COLO668 (cell line): ENCODE measurements at regions not wholly inside any gene's neighbourhood (a gene's known extent, or its start where the extent isn't known, plus 50 kb on each side); places are given as distances from the start of the nearest gene placed in this dataset.
"Not testable (repeated sequence)": the region's sequence is repeated elsewhere in the genome, so short reads cannot be mapped to it uniquely, and the experiment has no call there.

ENCODE experiments used
- DNase-seq: peaks from one replicate; lab custom pipeline; 2025; ENCODE audit not compliant: unreplicated experiment; lab: John Stamatoyannopoulos, UW

GRCh38 chr9:7315746-7316145, 483.8 kb downstream of the DMAC1 start:
- no peak for DNase-seq

- no peak for DNase-seq
These were observed 484.5 kb downstream of the DMAC1 start for GRCh38 chr9:7315116-7315515.

GRCh38 chr9:7313389-7313788, 486.2 kb downstream of the DMAC1 start:
- no peak for DNase-seq

DNA sequence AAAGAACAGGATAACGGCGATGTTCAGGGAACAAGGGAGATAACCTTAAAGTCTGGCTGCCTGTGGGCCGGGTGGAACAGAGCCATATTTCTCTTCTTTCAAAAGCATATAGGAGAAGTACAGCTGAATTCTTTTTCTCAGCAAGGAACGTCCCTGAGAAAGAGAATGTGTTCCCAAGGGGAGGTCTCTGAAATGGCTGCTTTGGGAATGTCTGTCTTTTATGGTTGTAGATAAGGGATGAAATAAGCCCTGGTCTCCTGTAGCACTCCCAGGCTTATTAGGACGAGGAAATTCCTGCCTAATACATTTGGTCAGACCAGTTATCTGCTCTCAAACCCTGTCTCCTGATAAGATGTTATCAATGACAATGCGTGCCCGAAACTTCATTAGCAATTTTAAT, 490.5 kb downstream of the DMAC1 start:
- DNase-seq, result not testable (repeated sequence)

- DNase-seq, result no peak
These were observed 493.9 kb downstream of the DMAC1 start for GRCh38 chr9:7305677-7306076.

DNA sequence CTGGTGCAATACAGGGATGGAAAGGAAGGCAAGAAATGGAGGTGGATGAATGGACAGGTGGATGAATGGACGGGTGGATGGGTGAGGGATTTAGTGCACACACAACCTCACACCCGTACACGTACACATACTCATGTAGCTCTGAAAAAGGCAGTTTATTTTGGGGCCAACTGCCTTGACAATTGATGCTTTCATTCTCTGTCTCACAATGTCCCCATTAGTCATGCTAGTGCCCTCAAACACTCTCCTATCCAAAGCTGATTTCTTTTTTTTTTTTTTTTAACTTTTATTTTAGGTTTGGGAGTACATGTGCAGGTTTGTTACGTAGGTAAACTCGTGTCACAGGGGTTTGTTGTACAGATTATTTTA, 495.0 kb downstream of the DMAC1 start:
- DNase-seq, result no peak

DNA sequence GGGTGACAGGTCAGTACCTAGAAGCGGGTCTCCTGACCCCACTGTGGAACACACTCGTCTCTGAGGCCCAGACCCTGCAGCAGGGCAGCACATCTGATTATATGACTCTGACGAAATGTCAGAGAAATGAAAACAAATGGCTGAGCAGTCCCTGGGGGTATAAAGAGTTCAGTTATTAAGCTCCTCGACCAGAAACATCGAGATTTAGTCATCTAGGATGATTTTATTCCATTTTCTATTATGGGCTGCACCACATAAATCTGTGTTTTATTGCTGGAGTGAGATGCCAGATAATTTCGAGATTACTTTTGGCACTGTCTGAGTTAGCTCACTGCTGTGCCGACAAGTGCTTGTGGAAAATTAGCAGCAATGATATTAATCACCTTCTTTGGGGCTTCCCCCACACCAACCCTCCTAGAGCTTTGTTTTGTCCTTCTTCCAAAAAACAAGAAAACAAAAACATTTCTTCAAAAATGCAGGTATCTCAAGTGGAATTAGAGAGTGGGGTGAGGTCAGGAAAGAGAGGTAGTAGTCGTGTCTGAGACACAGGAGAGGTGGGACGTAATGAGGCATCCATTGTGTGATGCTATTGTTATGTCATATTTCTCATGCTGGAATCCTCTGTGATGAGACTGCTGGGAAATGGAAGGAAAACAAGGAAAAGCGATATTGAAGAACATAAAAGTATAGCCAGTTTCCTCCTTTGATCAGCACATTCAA, 495.5 kb downstream of the DMAC1 start:
- DNase-seq, result no peak

DNA sequence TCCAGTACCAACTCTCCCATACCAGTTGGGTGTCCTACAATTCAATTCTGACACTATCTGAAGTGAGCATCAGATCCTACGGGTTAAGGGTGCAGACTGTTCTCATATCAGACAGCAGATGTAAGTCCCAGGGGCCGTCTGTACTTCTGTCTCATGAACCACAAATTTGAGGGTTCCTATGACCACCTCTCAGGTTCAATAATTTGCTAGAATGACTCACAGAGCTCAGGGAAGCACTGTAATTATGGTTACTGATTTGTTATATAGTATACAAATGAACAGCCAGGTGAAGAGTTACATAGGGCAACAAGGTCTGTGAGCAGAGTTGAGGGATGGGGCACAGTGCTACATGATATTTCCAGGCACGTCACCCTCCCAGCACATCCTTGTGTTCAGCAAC, 499.1 kb downstream of the DMAC1 start:
- no peak for DNase-seq

- no peak for DNase-seq
These were observed 501.5 kb downstream of the DMAC1 start for GRCh38 chr9:7298123-7298522.

GRCh38 chr9:7297521-7297920, 502.1 kb downstream of the DMAC1 start:
- DNase-seq, result no peak

GRCh38 chr9:7293091-7293490, 506.5 kb downstream of the DMAC1 start:
- no peak for DNase-seq

- DNase-seq, result no peak
These were observed 509.8 kb downstream of the DMAC1 start for GRCh38 chr9:7289773-7290172.

DNA sequence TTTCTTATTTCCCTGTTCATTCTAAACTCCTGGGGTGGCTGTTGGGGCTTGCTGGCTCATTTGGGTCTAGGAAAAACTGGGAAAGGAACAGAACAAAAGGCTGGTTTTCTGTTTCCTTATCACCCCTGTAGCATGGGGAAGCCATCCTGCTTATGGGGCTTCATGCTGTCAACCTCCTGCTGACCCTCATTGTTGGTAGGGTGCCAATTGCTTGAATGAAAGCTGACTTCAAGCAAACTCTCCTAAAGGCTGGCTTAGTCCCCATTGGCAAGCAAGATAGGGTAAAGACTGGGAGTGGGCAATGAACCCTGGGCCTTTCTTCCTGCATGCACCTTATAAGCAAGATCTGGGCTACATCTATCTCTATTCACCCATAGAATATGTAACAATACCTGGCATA, 511.6 kb downstream of the DMAC1 start:
- DNase-seq, result no peak

DNA sequence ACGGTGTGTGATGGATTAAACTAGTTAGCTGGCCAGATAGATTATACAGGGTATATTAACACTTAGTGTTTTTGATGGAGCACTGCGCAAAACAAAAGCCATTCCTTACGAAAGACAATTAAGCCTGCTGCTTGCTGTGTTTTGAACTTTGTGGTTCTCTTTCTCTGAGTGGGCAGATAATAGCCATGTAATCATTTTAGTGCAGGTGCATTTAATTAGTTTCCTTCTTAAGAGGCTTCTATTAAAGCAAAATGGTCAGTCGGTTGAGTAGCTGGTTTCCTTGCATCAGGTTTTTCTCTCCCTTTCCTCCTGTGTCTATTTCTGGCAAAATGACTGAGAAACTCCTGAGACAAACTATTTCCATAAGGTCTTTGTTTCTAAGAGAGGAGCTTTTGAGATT, 512.5 kb downstream of the DMAC1 start:
- no peak for DNase-seq

DNA sequence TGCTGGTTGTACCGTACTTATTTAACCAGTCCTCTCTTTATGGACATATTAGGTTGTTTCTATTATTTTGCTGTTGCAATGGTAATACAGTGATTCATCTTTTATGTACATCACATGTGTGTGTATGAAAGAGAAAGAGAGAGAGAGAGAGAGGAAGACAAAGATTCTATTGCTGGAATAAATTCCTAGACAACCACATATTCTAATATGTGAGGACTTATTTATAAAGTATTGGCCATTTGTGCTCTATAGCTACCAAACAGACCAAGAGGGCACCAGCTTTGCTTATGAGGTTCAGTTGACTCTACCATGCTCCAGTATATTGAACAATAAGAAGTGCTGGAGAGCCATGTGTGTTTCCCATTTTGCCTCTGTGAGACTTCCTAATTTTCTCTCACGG, 513.5 kb downstream of the DMAC1 start:
- DNase-seq, result no peak

GRCh38 chr9:7285199-7285598, 514.4 kb downstream of the DMAC1 start:
- no peak for DNase-seq

DNA sequence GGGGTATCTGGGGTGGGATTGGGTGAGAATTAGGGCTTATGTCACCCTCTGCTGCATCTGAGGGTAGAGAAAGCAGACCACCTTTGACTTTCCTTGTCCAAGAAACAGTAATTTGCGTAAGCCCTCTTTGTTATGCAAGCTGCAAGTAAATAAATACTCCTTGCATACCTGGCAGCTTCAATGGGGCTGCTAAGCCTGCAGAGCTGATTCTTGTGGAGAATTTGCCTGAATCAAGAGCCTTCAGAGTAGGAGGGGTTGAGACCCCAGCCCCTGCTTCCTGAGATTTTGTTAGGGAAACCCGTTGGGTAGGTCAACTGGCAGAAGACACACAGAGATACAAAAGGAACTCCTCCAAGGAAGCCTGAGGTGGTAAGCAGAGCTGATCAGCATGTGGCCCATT, 515.1 kb downstream of the DMAC1 start:
- DNase-seq, result no peak

- DNase-seq, result no peak
These were observed 515.5 kb downstream of the DMAC1 start for GRCh38 chr9:7284117-7284516.

GRCh38 chr9:7273575-7273974, 515.8 kb downstream of the KDM4C start:
- no peak for DNase-seq

GRCh38 chr9:7266911-7267595, 509.3 kb downstream of the KDM4C start:
- peak; percentile 77 for DNase-seq

GRCh38 chr9:7265181-7265580, 507.4 kb downstream of the KDM4C start:
- DNase-seq, result no peak

GRCh38 chr9:7259544-7260241, 501.9 kb downstream of the KDM4C start:
- DNase-seq, result no peak
